ENCODE measurements at regions not wholly inside any gene's neighbourhood (a gene's known extent, or its start where the extent isn't known, plus 50 kb on each side); places are given as distances from the start of the nearest gene placed in this dataset.

DNA sequence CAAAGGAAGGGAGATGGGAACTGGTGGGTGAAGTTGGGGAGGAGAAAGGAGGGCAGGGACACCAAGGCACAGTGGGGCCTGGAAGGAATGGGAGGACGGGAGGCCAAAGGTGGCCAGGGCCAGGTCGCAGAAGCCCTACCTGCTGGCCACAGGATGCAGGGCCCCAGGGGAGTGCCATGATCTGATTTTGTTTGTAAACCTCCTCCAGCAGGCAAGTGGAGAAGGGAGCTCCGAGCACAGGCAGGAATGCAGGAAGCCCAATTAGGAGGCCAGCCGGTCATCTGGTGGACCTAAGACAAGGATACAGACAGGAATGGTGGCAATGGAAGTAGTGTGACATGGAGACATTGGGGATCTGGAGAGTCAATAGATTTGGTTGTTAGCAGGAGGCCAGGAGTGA is 107.0 kb upstream of the ZMIZ1 start:
- DNase-seq = no peak

DNA sequence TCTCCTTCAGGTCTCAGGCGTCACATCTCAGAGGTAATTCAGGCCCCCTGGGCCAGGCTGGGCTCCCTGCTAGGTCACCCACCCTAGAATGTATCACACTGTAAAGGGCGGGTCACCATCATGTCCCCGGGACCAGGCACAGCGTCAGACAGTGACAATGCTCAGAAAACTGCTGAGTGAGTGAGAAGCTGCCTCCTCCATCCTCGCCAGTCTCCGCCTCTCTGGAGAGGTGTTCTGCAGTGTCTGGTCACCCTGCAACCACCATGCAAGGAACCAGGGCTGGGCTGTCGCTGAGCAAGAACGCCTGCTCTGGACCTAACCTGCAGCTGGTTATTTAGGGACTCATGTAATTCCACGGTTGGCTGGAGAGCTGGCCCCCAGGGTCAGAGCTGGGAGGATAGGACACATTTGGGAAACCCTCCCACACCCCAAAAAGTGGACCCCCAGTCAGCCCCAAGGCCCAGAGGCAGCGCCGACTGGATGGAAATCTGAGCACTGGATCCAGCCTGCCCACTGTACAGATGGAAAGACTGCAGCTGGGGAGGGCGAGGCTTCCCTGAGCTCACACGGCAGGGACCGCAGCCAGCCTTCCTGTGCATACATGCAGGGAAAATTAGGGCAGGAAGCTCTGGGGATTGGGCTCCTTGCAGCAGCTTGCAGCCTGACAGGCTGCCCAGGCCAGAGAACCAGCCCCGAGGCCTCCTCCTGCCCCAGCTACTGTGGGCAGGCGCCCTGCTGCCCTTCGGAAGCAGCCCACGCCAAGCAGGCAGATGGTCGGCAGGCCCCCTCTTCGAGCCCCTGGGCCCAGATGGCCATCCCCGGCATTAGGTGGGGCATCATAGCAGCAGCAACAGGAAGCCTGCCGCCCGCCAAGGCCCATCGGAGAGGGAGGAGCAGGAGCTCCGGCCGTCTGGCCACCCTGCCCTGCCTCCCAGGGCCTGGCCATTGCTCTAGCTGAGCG is 105.4 kb upstream of the ZMIZ1 start:
- DNase-seq = no peak

DNA sequence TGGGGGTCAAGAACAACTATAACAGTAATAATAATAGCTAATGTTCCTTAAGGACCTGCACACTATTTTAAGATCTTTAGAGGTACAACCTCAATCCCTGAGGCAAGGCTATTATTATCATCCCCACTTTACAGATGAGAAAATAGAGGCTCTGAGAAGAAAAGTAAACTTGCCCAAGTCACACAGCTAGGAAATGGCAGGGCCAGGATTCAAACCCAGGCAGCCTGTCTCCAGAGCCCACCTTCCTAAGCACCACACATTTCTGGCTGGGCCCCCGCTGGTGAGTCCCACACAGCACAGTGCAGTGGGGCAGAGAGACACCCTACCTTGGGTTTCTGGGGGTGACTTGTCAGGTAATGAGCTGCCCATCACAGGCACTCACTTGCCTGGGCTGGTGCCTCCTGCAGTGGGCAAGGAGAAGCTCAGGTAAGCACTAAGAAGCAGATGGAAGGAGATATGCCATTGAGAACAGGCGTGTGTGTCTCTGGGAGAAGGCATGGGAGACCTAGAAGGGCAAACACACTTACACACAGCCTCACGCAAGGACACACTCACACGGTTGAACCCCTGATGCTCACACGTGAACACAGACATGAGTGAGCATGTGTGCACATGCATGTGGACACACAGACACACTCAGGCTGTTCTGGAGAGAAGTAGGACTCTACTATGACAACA is 104.4 kb upstream of the ZMIZ1 start:
- no peak for DNase-seq

DNA sequence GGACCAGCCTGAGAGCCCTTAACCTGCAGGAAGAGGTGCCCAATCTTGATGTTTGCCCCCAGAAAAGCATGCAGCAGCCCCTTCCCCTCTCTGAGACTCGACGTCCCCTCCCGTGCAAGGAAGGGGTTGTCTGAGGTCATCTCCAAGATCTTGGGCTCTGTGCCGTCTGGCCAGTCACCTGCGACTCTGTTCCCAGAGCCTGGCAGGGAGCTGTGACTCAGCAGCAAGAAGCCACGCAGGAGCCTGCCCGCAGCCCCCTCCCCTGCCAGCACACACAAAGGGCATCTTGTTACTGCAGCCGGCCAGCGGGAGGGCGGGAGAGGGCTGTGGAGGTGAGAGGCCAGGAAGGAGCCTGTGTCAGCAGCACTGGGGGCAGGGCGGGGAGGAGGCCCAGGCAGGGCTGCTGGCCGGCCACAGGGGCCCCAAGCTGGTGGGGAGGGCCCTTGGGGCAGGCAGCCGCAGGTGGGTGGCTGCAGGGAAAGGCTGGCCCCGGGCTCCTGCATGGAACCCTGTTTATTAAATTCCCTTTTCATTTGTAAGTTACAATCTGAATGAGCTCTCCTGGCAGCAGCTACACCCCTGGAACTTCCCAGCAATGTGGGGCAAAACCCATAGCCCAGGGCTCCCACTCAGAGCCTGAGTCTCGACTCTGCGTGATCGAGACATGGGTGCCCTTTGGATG is 103.7 kb upstream of the ZMIZ1 start:
- no peak for DNase-seq

DNA sequence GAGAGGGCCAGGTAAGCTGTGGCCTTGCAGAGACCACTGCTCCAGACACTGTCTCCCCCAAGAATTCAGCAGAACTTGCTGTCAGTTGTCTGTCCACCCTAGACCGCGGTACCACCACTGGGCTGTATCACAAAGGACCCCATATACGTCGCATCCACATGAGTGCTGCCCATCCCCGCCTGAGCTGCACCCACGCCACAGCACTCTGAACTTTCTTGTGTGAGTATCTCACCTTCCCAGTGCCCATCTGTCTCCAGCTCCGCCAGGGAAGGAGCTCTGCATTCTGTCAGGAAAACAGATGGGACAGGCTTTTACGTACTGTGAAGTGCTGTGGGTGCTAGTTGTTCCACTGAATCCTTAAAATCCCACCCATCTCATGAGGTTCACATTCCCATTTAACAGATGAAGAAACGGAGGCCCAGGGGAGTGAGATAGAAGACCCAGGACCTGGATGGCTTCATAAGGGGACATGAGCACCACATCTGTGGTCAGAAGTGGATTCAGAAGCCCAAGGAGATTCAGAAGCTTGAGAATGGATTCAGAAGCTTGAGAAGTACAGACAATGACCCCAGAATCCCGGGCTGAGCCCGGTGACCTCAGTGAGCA is 102.5 kb upstream of the ZMIZ1 start:
- no peak for DNase-seq

DNA sequence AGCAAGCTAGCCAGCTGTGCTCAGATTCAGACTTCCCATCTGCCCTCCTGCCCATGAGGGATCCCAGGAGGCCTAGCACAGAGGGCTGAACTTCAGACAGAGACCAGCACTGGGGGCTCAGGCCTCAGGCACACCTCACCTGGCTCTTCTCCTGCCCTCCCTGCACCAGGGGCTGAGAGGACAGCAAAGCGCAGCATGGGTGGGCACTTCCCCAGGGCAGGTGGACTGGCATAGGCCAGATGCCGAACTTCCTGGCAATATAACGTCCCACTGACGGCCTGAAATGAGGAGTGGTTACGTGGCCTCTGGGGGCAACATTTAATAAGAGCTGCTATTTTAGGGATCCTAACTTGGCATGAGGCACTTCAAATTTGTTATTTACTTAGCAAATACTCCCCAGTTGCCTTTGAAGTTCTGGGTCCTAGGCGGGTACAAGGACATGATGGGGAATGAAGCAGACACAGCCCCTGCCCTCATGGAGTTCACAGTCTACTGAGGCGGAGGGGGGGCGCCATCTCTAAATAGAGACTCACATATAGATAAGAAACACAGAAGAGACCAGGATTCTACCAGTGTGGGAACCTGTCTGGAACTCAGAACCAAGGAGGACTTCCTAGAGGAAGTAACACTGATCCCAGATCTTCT is 101.8 kb upstream of the ZMIZ1 start:
- DNase-seq = no peak

DNA sequence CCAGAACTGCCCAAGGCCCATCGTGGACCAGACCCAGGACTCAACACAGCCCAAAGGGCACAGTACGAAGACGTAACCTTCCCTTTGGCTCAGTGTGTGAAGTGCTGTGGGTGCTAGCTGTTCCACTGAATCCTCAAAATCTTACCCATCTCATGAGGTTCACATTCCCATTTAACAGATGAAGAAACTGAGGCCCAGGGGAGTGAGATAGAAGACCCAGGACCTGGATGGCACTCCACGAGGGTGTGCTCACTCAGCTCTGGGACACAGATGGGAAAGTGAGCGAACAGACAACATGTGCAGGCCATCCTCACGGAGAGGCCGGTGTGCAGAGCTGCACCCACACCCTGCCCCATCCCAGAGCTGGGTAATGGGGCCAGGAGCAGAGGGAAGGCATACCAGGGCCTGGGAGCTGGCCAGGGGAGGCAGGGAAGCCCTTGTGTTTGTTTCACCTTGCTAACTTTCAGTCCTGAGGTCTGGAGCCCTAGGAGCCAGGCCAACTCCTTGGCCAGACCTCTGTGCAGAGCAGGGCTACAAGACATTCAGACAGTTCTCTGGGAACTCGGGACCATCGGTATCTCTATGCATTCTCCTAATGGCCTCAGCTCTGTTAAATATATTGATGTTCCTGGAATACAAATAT is 100.3 kb upstream of the ZMIZ1 start:
- DNase-seq = no peak

DNA sequence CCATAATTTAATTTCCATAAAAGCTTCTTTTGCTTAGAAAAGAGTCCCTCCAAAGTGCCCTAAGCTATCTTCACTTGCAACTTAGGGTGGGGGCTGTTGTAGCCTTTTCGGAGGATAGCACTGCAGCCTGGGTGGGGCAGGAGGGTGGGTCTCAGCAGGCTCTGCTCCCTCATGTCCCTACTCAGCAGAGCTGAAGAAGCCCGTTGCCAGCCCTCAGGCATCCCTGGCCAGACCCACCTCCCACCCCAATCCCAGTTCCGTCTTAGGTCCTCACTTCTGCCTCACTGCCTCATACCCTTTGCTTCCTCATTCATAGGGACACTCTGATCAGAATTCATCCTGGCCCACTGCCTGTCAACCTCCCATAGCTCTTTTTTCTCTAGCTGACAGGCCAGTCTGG is 99.8 kb upstream of the ZMIZ1 start:
- DNase-seq = no peak

DNA sequence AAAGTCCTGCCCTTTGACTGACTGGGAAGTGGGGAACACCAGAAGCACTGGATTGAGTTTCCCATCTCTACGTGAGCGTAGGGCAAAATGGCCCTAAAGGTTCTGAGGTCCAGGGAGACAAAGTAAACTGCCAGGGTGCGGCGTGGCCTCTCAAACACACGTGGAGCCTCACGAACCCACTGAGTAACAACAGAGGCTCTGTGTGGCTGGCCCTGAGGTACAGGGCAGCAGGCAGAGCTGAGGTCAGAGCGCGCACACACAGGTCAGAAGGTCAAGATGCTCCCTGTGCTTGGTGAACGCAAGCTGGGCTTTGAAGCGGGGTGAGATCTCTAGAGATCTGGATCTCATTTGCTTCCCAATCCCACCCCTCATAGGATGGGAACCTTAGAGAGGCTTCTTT is 99.0 kb upstream of the ZMIZ1 start:
- DNase-seq = no peak

DNA sequence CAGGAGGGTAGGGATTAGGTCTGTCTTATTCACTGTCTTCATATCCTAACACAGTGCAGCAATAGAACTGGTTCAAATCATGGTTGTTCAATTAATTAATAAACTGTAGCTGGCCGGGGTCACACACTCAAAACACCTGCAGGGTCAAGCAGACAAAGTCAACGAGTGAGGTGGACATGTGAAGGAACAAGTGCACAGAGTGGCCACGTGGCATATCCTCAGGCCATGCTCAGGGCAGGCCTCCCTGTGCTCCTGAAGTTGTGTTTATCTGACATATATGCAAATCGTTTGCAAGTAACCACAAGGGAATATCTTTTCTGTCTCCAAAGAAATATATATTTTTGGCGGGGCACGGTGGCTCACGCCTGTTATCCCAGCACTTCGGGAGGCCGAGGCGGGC is 98.5 kb upstream of the ZMIZ1 start:
- no peak for DNase-seq

DNA sequence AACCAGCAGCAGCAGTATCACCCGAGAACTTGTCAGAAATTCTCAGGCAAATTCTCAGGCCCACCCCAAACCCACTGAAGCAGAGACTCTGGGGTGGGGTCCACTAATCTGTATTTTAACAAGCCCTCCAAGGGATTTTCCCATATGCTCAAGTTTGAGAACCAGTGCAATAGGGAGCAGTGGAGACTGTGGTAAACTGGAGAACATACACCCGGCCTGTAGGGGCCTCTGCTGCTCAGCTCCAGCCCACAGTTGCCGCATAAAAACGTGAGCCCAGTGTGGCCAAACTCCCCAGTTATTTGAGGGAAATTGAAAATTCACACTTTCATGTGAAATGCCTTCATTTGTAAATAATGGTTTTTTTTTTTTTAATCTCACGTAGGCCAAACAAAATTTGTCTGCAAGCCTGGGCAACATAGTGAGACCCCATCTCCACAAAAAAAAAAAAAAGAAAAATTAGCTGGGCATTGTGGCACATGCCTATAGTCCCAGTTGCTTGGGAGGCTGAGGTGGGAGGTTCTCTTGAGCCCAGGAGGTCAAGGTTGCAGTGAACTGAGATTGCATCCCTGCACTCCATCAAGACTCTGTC is 97.6 kb upstream of the ZMIZ1 start:
- DNase-seq = no peak

DNA sequence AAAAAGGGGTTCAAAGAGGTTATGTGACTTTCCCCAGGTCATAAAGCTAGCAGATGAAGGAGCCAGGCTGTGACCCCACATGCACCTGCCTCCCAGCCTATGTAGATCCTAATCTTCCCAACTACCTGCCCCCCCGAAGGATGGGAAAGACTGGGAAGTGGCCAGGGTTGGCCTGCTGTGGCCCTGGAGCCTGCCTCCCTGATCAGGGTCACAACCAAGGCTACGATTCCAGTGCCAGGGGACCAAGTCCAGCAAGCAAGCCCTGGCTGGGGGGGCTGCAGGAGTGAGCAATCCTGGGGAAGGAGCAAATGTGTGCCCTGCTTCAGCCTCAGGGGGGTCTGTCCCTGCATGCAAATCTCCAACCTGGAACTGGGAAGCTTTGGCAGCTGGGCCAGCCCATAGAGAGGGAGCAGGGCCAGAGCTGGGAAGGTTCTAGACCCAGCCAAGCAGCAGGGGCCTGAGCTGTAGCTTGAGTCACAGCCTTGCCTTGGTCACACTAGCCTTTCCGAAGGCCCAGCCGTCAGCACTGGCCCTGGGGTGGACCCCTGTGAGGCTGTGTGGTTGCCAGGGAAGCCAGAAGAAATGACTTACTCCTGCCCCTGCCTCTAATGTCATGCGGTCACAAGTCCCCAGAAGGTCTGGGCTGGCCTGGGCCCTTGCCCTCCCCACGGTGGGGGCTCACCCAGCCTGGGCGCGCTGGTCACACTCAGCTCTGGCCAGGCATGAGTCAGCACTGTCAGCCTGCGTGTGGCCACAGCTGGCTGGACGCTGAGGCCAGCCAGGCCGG is 96.4 kb upstream of the ZMIZ1 start:
- no peak for DNase-seq

DNA sequence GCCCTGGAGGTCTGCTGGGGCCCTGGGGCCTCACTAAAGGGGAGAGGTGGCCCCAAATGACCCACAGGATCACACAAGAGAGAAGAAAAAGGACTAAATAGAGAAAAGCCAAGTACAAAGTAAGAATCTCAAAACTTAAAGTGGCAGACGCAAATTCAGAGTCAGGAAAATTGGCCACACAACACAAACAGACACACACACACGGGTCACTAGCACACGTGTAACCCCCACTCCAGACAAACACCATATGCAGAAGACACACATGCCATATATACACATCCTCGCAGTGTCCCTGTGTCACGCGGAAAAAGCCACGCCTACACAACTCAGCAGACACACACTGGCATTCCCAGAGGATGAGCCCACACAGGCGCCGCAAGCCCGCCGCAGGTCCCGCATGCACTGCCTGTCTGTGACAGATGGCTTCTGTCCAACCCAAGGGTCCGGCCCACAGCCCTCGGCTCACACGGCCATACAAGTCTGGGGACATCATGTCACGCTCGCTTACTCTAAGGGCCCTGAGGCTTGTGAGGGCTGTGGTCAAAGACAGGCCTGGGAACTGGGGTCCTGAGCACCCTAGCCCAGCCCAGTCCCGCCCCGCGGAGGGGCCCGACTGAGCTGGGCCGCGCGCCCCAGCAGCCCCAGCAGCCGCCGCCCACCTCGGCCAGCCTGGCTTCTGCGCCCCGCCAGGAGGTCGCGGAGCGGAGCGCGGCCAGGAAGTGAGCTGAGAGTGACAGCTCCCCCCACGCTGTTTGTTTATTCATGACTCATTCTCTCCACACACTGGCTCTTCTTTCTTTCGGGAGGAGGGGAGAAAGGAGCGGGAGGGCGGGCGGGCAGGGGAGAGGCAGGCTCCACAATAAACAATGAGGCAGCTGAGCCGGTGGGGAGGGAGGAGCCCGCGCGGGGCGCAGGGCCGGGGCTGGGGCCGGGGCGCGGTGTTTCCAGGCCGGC is 95.5 kb upstream of the ZMIZ1 start:
- peak; percentile 77 for DNase-seq

DNA sequence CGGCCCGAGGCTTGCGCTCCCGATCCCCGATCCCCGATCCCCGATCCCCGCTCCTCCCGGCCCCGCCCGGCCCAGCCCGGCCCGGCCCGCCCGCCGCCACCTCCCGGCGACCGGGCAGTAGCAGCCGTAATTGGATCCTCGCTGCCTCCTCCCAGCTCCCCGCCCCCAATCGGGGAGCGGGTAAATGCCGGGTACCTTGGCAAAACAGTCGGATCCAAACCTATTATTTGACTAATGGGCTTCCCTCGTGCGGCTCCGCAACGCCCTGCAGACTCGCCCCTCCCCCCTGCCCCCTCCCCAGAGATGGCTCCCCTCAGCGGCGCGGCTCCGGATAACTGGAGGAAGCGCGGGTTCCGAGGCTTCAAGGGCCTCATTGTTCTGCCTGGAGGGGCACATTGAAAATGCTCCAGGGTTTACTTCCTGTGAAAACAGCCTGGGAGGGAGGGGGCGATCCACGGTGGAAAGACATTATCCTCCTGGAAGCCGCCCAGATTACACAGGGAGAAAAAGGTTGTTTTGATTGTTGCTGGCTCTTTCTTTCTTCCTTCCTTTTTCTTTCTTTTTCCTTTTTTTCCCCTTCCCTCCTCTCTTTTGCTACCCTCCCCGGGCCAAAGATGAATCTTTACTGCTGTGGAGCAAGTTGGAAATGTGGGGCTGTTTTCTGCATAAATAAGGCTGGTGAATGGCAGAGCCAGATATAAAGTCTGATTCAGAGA is 94.7 kb upstream of the ZMIZ1 start:
- peak; percentile 44 for DNase-seq

DNA sequence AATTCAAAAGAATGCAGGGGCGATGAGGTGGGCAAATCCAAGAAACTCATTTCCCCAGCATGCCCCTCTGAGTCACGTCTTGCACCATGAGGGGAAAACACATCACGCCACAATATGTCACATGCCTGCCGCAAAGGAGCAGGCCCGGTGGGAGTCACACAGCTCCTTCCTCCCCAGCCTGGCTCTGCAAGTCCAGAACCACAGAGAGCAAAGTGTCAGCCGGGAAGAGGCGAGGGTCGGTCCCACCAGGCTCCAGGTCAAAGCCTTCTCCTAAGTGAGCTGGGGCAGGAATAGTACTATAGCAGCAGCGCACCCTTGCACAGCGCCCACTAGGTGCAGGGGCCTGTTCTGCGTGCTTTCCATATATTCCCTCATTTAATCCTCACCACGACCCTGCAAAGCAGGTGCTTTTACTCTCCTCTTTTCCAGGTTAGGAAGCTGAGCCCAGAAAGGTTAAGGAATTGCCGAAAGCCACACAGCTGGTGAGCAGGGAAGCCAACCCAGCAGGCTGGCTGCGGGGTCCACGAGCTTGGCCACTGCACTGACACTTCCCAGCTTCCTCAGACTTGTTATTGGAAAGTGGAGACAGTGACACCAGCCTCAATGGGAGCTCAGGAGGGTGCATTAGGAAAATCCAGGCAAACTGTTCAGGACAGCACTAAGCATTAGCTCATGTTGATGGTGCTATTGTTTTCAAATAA is 94.0 kb upstream of the ZMIZ1 start:
- peak; percentile 71 for DNase-seq

DNA sequence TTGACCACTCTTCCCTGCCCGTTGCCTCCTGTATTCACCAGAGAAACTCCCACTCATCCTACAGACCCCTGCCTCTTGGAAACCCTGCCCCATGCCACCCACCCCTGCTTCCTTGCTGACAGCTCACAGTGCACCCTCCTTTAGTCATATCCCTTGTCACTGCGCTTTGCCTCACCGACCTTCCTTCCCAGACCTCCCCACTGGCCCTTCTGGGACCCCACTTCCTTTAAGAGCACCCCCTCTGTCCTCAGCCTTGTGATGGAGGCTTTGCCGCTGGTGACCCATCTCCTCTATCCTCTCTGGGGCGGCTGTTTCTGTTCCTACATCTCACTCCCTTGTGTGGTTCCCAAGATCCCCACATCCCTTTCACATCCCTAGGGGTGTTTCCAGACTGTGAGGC is 92.8 kb upstream of the ZMIZ1 start:
- DNase-seq = no peak

DNA sequence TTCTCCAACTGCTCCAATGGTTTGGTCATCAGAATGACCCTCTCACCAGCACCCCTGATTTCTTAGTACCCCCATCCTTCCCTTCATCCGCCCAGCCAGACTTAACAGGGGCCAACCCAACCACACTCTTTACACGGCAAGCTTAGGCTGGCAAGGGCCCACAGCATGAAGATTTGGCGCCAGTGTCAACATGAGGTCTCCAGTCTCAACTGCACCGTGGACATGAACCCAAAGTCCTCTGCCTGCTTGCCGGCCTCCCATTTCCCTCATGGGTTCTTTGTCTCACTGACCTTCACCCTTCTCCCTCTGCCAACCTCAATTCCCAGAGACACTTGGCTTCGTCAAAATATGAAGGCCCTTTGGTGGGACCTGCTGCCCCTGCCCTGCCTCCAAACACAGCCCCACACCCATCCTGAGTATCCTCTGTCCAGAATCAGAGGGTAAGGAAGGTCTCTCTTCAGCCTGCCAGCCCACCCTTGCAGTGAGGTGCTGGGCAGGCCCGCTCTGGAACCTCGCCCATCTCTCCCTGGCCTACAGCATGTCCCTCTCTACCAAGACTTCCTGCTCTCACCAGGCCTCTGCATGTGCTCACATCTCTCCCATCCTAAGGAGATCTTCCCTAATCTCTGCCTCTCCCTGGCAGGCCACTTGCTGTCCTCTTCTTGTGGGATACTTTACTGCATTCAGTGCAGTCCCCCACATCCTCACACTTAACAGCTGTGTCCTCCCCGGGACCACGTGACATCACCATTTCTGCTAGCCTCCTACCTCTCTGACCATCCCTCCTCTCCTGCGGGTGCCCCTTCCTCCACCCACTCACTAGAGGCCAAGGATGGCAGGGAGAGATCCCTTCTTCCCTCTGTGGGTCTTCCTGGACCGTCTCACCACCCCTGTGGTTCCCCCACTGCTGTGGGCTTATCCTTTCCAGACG is 91.7 kb upstream of the ZMIZ1 start:
- no peak for DNase-seq
